ENCODE measurements at regions not wholly inside any gene's neighbourhood (a gene's known extent, or its start where the extent isn't known, plus 50 kb on each side); places are given as distances from the start of the nearest gene placed in this dataset.
A peak's percentile ranks its signal among the peaks of the same experiment; 100 is the strongest.

- DNase-seq (ENCODE audit: low read depth): no peak
Measured at GRCh38 chr21:38147391-38147790, 109.4 kb upstream of the KCNJ15 start.

- DNase-seq (ENCODE audit: low read depth): no peak
Measured at GRCh38 chr21:38148046-38148445, 108.7 kb upstream of the KCNJ15 start.

DNA sequence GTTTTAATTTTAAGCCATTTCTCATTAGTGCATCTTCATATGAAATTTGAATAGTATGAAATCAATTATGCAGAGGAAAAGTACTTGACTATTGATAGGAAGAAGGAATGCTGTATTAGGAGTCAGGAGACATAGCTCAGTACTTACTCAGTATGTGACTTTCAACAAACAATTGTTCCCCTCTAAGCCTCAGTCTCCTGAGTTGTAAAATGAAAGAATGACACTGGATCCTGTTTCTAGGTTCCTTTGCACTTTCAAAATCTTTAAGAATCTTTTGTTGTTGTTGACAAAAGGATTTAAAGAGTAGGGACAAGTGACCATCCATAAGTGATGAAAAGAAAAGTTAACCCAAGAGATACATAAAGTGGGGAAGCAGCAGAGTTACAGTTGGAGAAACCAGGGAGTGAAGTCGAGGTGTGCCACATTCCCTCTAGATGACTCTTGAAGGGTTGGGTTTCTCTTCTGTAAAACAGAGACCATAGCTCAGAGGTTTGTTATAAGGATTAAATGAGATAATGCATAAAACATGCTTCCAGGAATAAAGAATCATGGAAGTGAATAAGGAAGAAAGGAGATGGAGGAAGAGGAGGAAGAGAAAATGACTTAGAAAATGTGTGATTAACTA, 105.7 kb upstream of the KCNJ15 start:
- no peak for DNase-seq (ENCODE audit: low read depth)

DNA sequence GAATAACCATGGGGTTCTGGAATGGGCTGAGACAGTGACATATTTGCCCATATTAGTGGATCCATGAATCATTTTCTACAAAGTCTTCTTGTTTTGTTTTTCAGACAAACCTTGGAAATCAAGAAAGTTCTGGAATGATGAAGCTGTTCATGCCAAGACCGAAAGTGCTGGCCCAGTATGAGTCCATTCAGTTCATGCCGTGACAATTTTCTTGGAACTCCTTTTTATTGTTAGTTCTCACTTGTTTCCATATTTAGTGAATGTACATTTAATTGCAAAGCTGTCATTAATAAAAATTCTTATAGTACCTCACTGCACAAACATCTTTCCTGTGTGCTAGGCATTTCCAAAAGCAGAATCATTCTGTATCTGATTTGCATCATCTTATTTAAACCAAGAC, 100.6 kb upstream of the KCNJ15 start:
- DNase-seq (ENCODE audit: low read depth): no peak

DNA sequence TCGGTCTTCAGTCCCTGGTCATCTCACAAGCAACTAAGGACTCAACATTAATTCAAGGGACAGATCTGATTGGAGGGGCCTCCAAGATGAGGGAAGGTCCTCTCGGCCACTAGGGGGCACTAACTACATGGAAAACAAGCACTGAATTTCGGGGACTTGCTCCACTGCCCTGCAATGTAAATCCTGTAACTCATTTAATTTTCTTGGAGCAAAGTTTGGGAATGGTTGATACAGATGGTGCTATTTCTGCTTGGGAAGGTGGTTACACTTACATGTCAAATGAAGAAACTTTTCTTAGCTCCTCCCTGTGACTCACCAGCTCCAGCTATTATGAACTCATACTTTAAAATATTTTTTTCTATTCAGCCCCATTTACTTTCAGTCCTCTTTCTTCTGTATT, 97.4 kb upstream of the KCNJ15 start:
- peak; percentile 73 for DNase-seq (ENCODE audit: low read depth)

GRCh38 chr21:38165466-38166172, 91.2 kb upstream of the KCNJ15 start:
- no peak for DNase-seq (ENCODE audit: low read depth)

DNA sequence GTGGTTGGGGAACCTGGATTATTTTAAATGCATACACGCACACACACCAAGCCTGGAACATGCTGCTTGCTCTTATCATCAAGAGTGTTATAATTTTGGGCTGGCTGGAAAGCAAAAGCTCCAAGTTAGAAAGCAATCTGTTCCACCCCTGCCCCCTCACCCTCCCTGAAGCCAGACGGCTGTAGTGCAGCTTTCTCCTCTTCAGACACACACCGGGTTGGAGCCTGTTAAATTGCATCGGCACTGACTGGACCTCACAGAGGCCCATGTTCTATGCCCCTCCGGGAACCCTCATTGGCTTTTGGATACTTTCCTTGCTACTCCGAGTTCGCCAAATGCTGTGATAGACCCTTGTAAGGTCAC, 90.6 kb upstream of the KCNJ15 start:
- DNase-seq (ENCODE audit: low read depth): no peak

GRCh38 chr21:38167345-38167744, 89.4 kb upstream of the KCNJ15 start:
- DNase-seq (ENCODE audit: low read depth): no peak

DNA sequence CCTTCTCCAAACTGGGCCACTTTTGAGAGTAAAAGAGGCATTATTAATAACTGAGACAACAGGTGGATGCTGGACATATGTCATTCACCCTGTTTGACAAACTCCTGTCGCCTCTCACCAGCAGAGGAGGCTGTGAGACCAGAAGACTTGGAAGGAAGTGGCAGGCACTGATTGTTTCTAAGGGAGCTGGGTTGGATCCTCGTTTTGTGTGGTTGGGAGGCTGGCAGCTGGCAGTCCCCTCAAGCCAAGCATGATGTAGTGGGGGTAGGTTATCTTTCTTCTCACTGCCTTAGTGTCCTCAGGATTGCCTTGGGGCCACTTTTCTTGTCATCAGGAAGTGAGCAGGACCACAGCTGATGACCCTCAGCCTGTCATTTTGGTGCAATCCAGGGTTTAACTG, 86.5 kb upstream of the KCNJ15 start:
- DNase-seq (ENCODE audit: low read depth): peak; percentile 93

GRCh38 chr21:38170704-38171682, 85.8 kb upstream of the KCNJ15 start:
- DNase-seq (ENCODE audit: low read depth): peak; percentile 65

GRCh38 chr21:38171723-38172344, 85.0 kb upstream of the KCNJ15 start:
- peak; percentile 88 for DNase-seq (ENCODE audit: low read depth)

DNA sequence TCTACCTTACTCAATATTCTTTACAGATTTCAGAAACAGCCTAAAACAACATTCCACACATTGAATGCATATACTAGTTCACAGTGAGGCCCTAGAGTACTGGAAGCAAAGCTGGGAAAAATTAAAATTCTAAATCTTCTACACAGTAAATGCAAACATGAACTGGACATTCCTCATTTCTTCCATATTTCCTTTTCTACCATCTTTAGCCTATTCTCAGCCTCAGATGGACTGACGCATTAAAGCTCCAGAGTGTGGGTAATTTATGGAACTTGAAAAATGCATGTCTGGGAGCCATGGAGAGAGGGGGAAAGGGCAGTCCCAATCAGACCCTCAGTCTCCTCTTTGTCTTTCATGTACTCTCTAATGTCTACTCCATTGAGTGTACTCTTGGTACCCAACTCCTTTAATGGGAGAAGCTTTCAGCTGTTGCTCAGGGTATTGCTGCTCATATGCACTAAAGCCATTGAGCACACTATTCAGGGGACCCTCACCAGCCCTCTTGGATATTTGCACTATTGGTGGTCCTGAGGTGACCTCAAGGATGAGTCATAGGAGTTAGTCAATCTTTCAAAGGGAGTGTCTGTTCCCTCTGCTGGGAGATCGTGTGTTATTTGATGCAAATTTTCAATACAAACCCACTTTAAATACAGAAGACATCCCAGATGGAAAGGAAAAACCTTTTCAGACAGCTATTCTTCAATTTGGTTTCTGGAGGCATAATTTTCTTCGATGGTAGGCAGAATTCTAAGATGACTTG, 83.3 kb upstream of the KCNJ15 start:
- DNase-seq (ENCODE audit: low read depth): no peak

DNA sequence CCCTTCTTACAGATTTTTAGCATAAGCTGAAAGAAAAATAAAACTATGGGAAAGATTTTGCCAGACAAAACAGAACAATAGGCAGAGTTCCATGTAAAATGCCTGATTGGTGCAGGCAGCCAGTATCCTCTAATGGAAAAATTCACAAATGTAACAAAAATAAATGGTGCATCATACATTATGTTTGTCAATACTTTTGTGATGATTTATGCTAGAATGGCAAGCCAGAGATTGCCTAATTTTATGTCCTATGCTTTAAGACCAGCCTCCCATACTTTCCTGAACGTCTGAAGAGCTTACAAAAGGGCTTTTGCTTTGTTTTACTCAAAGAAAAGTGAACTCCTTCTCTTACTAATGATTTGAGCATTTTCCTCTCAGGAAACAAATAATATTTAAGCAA, 81.5 kb upstream of the KCNJ15 start:
- DNase-seq (ENCODE audit: low read depth): no peak

- DNase-seq (ENCODE audit: low read depth): no peak
Measured at GRCh38 chr21:38177919-38178652, 78.7 kb upstream of the KCNJ15 start.

GRCh38 chr21:38178653-38179470, 77.9 kb upstream of the KCNJ15 start:
- DNase-seq (ENCODE audit: low read depth): peak; percentile 24

DNA sequence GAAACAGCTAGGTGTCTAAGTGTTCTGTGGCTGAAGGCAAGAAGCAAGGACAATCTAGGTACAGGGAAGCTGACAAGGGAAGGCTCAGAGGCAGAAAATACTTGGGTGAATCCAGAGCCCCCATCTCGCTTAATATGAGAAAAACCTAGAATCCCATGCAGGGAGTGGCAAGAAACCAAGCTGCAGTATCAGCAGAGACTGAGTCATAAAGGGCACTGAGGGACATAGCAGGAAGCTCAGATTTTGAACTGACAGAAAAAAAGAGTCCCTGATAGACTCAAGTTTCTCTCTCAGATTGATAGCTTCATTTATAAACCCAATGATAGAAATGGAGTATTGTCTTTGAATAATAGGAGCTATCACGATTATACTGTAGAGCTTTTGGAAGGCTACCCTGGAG, 77.3 kb upstream of the KCNJ15 start:
- DNase-seq (ENCODE audit: low read depth): peak; percentile 28

DNA sequence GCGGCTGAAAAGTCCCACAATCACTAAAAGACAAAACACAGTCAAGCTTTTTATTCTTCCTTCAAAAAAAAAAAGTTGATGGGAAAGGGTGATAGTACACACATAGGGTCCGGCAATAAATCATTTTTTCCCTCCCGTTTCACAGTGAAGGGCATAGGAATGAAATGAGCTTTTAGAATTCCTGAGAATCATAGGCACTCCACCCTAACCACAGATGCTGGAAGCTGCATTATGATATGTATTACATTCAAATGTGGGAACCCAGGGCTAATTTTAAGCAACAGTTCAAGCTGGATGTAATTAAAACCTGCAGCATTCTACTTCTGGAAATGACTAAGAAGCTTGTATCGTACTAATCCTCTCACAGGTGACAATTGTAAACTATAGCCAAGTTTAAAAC, 75.7 kb upstream of the KCNJ15 start:
- DNase-seq (ENCODE audit: low read depth): peak; percentile 43

DNA sequence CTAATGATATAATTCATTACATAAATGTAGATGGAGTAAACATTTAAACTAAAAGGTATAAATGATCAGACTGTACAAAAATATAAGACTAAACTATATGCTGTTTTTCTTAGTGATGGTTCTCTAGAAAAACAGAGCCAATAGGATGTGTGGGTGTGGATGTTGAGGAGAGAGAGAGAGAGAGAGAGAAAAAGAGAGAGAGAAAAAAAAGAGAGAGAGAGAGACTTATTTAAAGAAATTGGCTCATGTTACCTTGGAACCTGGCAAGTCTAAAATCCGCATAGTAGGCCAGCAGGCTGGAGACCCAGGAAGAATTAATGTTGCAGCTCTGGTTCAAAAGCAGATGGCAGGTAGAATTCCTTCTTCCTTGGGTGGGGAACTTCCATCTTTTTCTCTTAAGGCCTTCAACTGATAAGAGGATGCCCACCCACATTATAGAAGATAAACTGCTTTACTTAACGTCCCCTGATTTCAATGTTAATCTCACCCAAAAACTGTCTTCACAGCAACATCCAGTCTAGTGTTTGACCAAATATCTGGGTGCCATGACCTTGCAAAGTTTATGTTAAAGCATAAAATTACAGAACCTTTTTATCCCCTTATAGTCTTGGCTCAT, 74.3 kb upstream of the KCNJ15 start:
- DNase-seq (ENCODE audit: low read depth): no peak

GRCh38 chr21:38183961-38184360, 72.8 kb upstream of the KCNJ15 start:
- no peak for DNase-seq (ENCODE audit: low read depth)

All from myocyte (in vitro differentiated cells).